CD4-positive, alpha-beta T cell (primary cell): ENCODE measurements at regions not wholly inside any gene's neighbourhood (a gene's known extent, or its start where the extent isn't known, plus 50 kb on each side); places are given as distances from the start of the nearest gene placed in this dataset.

Source experiments
- ATAC-seq: fragments of 200-7000 bp; cut with Tn5 transposase; one replicate; pipeline ENCODE4 v1.10.0; 2022; ENCODE audit warnings: mild to moderate bottlenecking; ENCODE audit not compliant: poor library complexity
- CTCF ChIA-PET: fragments of 350-600 bp; sonication (Branson Sonifier 250); formaldehyde crosslinking; loops from one replicate; lab custom pipeline; 2021; ENCODE audit warnings: antibody characterized with exemption, inconsistent platforms; lab: Charles Lee
- POLR2A ChIA-PET: fragments of 350-600 bp; sonication (Branson Sonifier 250); formaldehyde crosslinking; loops from one replicate; lab custom pipeline; 2021; ENCODE audit warnings: antibody characterized with exemption, inconsistent platforms; lab: Charles Lee
- DNase-seq, 14 experiments: peaks; one replicate each; pipeline ENCODE4 v3.0.0-alpha.2; 2013 to 2020; ENCODE audit warnings: mixed read lengths in 2 of 14
- H3K27ac ChIP-seq, 2 donors: one replicate each; pipeline versions ENCODE4 v1.5.1 to v1.7.0; 2013; ENCODE audit warnings: low read length in 2 of 2, low read depth in 1 of 2, mild to moderate bottlenecking in 1 of 2
- H3K27me3 ChIP-seq, 2 experiments: 1 replicate in 1 of 2; 2 replicates in 1 of 2; pipeline versions ENCODE4 v1.6.1 to v1.7.0; 2013; ENCODE audit warnings: low read length in 2 of 2, control low read depth in 1 of 2, mild to moderate bottlenecking in 1 of 2, moderate library complexity in 1 of 2; ENCODE audit not compliant: insufficient read depth in 2 of 2, control insufficient read depth in 1 of 2
- H3K36me3 ChIP-seq: one replicate; pipeline ENCODE4 v1.6.1; 2013; ENCODE audit warnings: low read length, control low read depth; ENCODE audit not compliant: insufficient read depth
- H3K4me1 ChIP-seq: one replicate; pipeline ENCODE4 v1.6.1; 2013; ENCODE audit warnings: low read length, control low read depth; ENCODE audit not compliant: insufficient read depth
- H3K4me3 ChIP-seq: one replicate; pipeline ENCODE4 v1.5.1; 2013; ENCODE audit warnings: mild to moderate bottlenecking, low read length, moderate library complexity
- H3K9me3 ChIP-seq, 2 experiments: 1 replicate in 1 of 2; 2 replicates in 1 of 2; pipeline versions ENCODE4 v1.6.1 to v1.7.0; 2013; ENCODE audit warnings: low read length in 2 of 2, mild to moderate bottlenecking in 2 of 2, control low read depth in 1 of 2, moderate library complexity in 1 of 2; ENCODE audit not compliant: control insufficient read depth in 1 of 2, insufficient read depth in 1 of 2
- H3K27ac Mint-ChIP-seq: one replicate; pipeline ENCODE4 v1.8.0; 2020; ENCODE audit warnings: mixed read lengths
- H3K27me3 Mint-ChIP-seq: one replicate; pipeline ENCODE4 v1.8.0; 2021; ENCODE audit warnings: mixed read lengths
- H3K36me3 Mint-ChIP-seq: one replicate; pipeline ENCODE4 v1.8.0; 2021; ENCODE audit warnings: low read depth, mixed read lengths
- H3K4me1 Mint-ChIP-seq: one replicate; pipeline ENCODE4 v1.8.0; 2021; ENCODE audit warnings: low read depth, mixed read lengths
- H3K4me3 Mint-ChIP-seq: one replicate; pipeline ENCODE4 v1.8.0; 2020; ENCODE audit warnings: mild to moderate bottlenecking, mixed read lengths
- H3K9me3 Mint-ChIP-seq: one replicate; pipeline ENCODE4 v1.8.0; 2020; ENCODE audit warnings: mixed read lengths
- intact Hi-C, 2 experiments: fragments of 100-400 bp; cut with DNase I in 1 of 2; cut with micrococcal nuclease in 1 of 2; formaldehyde crosslinking; loops; one replicate each; pipeline versions ENCODE4 v1.15.1 to v1.9.0; 2023 to 2025; cut with DNase I, micrococcal nuclease
- TF ChIP-seq, protein P1 (sequence below): fragments of 200-600 bp; IDR thresholded peaks from one replicate; pipeline ENCODE4 v1.8.0; 2022; ENCODE audit warnings: antibody characterized with exemption, mild to moderate bottlenecking

DNA sequence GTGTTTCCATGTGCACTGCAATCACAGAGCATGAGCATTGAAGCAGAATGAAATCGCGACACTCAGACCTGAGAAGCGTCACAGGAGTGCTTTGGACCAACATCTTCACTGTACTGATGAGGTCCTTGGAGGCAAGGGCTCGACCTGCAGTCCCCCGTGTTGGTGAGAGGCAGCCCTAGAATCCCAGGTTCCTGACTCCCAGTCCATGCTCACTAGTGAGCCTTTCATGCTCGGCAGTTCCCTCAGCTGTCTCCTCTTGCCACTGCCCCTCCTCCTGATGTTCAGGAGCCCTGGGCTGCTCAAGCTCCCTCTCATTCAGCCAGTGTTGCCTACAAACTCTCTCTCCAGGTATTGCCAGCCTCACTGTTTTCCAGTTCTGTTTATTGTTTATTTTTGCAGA lies 291.4 kb downstream of the DYSF start:
- Mint-ChIP-seq H3K27me3 (peaks cover 22% of the 10 kb centered on the region), H3K4me3 (no peak overlapping the region), H3K9me3 (peaks cover 2% of the 10 kb centered on the region), H3K36me3 (no peaks in the 10 kb centered on the region), H3K27ac (no peak overlapping the region), H3K4me1 (no peaks in the 10 kb centered on the region)
- Histone ChIP-seq H3K4me3 (no peak overlapping the region), H3K27ac (no peak overlapping the region), H3K27me3 (peaks cover 0 to 4% of the 10 kb centered on the region in 2 experiments), H3K4me1 (no peaks in the 10 kb centered on the region), H3K9me3 (peaks cover 0 to 13% of the 10 kb centered on the region in 2 experiments), H3K36me3 (no peaks in the 10 kb centered on the region)
- TF ChIP-seq, protein P1, sequence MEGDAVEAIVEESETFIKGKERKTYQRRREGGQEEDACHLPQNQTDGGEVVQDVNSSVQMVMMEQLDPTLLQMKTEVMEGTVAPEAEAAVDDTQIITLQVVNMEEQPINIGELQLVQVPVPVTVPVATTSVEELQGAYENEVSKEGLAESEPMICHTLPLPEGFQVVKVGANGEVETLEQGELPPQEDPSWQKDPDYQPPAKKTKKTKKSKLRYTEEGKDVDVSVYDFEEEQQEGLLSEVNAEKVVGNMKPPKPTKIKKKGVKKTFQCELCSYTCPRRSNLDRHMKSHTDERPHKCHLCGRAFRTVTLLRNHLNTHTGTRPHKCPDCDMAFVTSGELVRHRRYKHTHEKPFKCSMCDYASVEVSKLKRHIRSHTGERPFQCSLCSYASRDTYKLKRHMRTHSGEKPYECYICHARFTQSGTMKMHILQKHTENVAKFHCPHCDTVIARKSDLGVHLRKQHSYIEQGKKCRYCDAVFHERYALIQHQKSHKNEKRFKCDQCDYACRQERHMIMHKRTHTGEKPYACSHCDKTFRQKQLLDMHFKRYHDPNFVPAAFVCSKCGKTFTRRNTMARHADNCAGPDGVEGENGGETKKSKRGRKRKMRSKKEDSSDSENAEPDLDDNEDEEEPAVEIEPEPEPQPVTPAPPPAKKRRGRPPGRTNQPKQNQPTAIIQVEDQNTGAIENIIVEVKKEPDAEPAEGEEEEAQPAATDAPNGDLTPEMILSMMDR, result no peak
- POLR2A ChIA-PET, result no interaction called here
- intact Hi-C loops, result no loop called here
- DNase-seq, result no peak
- CTCF ChIA-PET, result no interaction called here
- ATAC-seq, result no peak

DNA sequence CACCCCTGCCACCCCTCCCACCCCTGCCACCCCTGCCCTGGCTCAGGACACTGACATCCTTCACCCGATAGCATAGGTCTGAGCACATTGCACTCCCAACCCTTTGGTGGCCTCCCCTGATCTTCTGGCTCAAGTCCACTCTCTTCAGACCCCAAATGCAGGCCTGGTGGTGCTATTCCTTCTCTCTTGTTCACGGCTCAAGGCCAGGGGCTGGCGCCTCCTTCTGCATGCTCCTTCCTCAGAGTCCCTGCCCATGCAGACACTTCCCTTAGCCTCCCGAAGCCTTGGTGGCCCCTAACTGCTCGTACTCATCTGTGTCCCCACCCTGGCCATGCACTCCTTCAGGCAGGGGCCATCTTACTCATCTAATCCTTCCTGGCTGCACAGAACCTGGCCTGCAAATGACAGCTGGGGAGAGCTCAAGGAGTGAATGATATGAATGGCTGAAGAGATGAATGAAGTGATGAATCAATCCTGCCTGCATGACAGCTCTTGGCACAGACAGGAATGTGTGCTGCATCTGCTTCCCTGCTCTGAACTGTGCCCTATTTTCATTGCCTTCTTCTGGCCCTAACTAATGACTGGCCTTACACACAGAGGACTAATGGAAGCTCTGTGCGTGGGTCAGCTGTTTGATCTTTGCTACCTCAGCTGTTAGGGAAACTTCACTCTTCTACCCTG lies 290.8 kb downstream of the DYSF start:
- H3K4me3 Mint-ChIP-seq, result no peak overlapping the region
- no peaks in the 10 kb centered on the region for H3K36me3 Mint-ChIP-seq
- no peak overlapping the region for H3K27ac ChIP-seq
- H3K36me3 ChIP-seq, result no peaks in the 10 kb centered on the region
- no peak for ATAC-seq
- no peak for DNase-seq
- H3K4me1 ChIP-seq, result no peaks in the 10 kb centered on the region
- H3K9me3 Mint-ChIP-seq, result peaks cover 2% of the 10 kb centered on the region
- TF ChIP-seq, protein P1, result no peak
- H3K27me3 Mint-ChIP-seq, result peaks cover 19% of the 10 kb centered on the region
- H3K4me1 Mint-ChIP-seq, result no peaks in the 10 kb centered on the region
- intact Hi-C loops, result no loop called here
- no peak overlapping the region for H3K4me3 ChIP-seq
- H3K27ac Mint-ChIP-seq, result no peak overlapping the region
- peaks cover 0 to 4% of the 10 kb centered on the region in 2 experiments for H3K27me3 ChIP-seq
- POLR2A ChIA-PET, result no interaction called here
- peaks cover 0 to 13% of the 10 kb centered on the region in 2 experiments for H3K9me3 ChIP-seq
- CTCF ChIA-PET, result no interaction called here

DNA sequence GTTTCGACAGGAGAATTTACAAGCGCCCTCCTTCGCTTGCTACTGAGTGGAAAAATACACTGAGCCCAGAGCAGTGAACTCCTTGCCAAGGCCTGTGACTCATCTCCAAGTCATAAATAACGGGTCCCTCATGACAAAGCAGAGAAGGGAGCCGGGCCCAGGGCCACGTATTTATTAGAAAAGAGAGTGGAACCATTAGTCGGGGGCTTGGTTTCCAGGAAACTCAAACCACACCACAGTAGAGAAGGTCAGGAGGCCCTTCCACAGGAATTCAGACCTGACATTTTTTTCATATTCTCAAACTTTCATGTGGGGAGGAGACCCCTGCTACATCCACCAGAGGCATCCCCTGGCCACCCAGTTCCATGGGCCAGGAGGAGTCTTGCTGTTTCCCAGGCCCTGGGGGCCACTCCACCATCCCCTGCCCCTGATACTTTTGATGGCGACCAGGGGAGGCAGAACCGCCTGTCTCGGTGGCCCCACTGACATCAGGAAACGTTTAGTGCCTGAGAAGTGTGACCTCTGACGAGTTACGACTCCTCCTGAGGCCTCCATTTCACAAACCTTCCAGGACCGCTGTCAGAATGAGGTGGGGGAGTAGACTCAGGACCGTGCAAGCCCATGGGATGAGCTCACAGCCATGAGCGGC lies 289.7 kb downstream of the DYSF start:
- DNase-seq (no peak), ATAC-seq (no peak)
- no peak overlapping the region for H3K27ac Mint-ChIP-seq
- Histone ChIP-seq H3K4me1 (no peaks in the 10 kb centered on the region), H3K27me3 (peaks cover 0 to 4% of the 10 kb centered on the region in 2 experiments), H3K27ac (no peak overlapping the region), H3K36me3 (no peaks in the 10 kb centered on the region), H3K4me3 (no peak overlapping the region), H3K9me3 (peaks cover 0 to 13% of the 10 kb centered on the region in 2 experiments)
- no peaks in the 10 kb centered on the region for H3K36me3 Mint-ChIP-seq
- ChIA-PET POLR2A (no interaction called here), CTCF (no interaction called here)
- no peak overlapping the region for H3K4me3 Mint-ChIP-seq
- H3K4me1 Mint-ChIP-seq, result no peaks in the 10 kb centered on the region
- TF ChIP-seq, protein P1, result no peak
- intact Hi-C loops, result no loop called here
- peaks cover 7% of the 10 kb centered on the region for H3K9me3 Mint-ChIP-seq
- peaks cover 17% of the 10 kb centered on the region for H3K27me3 Mint-ChIP-seq
